ENCODE measurements at regions not wholly inside any gene's neighbourhood (a gene's known extent, or its start where the extent isn't known, plus 50 kb on each side); places are given as distances from the start of the nearest gene placed in this dataset.
"Not testable (repeated sequence)": the region's sequence is repeated elsewhere in the genome, so short reads cannot be mapped to it uniquely, and the experiment has no call there.

DNA sequence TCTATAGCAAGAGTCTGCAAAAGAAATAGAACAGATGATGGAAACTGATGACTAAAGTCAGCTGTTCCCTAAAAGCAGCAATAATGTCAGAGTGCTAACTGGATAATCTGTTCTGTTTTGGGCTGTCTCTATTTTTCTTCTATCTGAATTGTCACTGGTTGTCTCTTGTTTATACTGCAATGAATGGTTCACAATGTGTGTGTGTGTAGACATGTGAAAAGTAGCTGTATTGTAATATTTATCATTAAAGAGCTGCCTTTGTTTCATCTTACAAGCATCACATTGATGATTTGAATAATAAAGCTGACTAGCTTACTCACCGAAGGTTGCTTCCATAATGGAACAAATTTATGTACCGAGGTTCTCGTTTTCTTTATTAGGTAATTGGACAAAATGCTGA lies 456.0 kb upstream of the ZEB2 start:
- no peak for DNase-seq (ENCODE audit: low read depth)

DNA sequence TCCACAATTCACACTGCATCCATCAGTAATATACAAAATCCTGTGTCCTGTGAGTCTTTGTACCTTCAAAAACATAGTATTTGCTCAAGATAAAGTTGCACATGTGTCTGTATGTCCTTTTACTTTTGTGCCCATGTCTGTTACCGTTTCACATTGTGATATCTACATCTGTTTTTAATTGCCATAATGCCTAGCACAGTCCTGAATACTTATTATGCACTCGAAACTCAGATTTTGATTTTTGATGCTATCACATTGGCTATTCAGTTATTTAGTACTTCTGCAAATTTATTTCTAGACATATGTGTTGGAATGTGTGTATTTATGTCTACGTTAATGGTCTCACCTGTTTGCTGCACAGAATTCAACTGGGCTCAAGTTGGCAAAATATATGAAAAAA lies 452.8 kb upstream of the ZEB2 start:
- DNase-seq (ENCODE audit: low read depth) = no peak

DNA sequence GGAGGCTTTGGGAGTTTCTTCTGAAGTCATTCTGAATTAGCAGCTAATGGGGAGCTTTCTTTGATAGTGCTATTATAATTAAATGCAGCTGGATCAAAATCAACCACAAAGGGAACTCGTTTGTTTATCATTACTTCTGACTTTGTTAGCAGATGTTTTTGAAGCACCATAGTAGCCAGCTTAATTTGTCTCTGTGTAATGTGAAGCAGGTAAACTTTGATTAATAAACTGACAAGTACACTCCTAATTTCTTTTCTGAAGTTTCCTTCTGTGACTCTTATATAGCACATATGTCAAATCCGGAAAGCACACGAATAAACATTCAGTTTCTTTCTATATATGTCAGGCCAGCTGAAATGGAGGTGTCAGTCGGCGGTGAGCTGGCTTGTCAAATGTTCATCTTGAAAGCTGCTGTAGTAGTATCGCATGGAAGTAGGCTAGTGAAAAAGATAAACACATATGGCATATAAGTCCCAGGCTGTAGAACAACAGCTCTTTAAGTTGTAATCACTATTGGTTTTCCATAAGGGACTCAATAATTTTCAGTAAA lies 451.9 kb upstream of the ZEB2 start:
- no peak for DNase-seq (ENCODE audit: low read depth)

DNA sequence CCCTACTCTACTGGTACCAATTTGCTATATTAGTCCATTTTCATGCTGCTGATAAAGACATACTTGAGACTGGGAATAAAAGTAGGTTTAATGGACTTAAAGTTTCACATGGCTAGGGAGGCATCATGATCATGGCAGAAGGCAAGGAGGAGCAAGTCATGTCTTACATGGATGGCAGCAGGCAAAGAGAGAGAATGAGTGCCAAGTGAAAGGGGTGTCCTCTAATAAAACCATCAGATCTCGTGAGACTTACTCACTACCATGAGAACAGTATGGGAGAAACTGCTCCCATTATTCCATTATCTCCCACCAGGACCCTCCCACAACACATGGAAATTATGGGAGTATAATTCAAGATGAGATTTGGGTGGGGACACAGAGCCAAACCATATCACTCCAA lies 450.5 kb upstream of the ZEB2 start:
- DNase-seq (ENCODE audit: low read depth) = not testable (repeated sequence)

DNA sequence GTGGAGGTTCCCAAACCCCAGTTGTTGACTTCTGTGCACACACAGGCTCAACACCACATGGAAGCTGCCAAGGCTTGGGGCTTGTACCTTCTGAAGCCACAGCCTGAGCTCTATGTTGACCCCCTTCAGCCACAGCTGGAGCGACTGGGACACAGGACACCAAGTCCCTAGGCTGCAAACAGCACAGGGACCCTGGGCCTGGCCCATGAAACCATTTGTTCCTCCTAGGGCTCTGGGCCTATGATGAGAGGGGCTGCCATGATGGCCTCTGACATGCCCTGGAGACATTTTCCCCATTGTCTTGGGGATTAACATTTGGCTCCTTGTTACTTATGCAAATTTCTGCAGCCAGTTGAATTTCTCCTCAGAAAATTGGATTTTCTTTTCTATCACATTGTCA lies 449.6 kb upstream of the ZEB2 start:
- not testable (repeated sequence) for DNase-seq (ENCODE audit: low read depth)

DNA sequence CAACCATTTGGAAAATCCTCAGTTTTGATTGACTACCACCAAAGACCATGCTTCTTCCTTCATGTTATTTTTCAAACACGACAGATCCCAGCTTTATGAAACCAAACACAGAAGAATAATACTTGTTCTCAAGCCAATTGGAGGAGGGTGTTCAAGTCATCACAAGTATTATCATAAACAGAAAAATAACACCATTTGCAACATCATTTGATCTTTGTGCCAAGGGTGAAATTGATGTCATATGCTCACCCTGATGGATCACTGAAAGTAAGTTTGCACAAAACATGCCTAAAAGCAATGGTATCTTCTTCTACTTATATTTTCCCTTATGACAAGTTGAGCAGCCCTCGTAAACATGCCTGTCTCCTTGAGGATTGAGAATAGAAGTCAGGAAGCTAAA lies 448.0 kb upstream of the ZEB2 start:
- DNase-seq (ENCODE audit: low read depth) = no peak

DNA sequence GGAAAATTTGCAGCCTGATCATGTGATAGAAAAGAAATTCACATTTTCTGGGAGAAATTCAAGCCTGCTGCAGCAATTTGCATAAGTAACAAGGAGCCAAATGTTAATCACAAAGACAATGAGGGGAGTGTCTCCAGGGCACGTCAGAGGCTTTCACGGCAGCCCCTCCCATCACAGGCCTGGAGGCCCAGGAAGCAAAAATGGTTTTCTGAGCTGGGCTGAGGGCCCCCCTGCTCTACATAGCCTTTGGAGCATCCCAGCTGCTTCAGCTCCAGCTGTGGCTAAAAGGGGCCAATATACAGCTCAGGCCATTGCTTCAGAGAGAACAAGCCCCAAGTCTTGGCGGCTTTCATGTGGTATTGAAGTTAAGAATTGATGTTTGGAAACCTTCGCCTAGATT lies 445.3 kb upstream of the ZEB2 start:
- DNase-seq (ENCODE audit: low read depth) = no peak

DNA sequence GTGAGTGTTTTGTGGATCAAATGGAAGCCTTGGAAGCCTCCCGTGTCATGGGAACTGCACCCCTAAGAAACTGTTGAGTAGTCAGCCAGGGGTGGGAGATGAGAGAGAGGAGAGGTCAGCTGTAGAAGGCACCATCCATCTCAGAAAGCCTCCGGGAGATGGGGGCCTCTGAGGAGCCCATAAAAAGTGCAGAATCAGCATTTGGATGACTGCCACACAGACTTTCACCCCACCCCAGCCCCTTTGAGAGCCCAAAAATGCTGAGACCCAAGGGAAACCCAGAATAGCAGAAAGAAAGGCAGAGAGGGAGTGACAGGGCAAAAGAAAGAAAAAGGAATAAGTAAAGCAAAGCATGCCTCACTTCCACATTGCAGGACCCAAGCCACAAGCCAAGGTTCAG lies 443.1 kb upstream of the ZEB2 start:
- DNase-seq (ENCODE audit: low read depth) = no peak

DNA sequence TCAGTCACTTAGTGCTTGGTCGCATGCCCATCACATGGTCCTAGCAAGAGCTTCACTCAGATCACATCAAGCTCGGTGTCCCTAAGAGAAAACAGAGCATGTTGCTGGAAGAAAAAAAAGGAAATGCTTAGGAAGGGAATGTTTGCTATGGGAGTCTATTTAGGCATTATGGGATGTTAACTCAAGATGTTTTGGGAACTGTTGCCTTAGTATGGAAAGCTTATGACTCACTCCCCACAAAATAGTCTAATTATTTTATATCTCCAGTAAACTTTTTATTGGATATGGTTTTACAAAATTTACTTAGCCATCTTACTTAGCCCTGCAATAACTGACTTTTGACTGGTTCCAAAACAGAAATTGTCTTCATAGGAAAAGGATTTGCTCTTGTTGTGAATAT lies 439.5 kb upstream of the ZEB2 start:
- DNase-seq (ENCODE audit: low read depth) = no peak

DNA sequence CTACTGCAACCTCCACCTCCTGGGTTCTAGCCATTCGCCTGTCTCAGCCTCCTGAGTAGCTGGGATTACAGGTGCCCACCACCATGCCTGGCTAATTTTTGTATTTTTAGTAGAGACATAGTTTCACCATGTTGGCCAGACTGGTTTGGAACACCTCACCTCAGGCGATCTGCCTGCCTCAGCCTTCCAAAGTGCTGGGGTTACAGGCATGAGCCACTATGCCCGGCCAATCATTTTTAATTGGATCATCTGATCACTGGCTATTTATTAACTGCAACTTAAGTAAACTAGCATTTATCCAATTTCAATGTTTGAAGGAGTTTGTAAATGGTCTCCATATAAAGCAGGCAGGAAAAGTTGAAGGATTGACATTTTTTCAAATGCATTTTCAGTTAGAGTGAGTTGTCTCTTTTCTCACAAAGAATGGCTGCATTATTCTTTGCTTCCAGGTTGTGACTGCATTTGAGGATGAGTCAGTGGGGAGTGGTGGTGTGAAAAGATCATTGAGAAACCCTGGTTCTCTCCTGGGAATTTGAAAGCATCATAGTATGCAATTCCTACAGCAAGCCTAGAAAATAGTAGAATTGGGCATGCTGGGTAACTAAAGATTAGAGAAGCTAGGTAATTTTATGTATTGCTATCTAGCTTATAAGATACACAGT lies 431.1 kb upstream of the ZEB2 start:
- DNase-seq (ENCODE audit: low read depth) = peak; percentile 89

DNA sequence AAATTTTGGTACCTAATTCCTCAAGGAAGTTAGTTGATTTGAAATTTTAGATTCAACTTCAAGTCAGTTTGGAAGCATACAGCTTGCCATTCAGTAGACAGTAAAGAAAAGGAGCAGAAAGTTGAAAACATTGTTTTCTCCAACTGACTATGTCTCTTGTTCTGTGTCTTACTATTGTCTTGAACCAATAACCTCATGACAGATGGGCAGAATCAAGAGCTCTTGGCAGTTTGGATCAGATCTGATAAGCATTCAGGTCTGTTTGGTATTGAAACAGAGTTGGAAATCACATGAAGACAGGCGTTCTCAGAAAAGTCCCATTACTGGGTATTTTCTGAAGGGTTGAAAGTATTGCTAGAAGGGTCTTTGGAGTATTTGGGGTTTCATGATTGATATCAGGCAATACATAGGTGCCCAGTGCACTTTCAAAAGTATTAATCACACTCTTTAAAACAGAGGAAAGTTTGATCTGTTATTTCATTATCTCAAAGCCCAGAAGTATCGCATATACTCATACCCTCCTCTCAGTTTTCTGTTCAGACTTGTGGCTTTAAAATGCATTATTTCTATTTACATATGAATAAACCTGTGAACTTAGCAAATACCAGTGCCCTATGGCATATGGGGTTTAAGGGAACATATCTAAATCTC lies 428.4 kb upstream of the ZEB2 start:
- DNase-seq (ENCODE audit: low read depth) = no peak

DNA sequence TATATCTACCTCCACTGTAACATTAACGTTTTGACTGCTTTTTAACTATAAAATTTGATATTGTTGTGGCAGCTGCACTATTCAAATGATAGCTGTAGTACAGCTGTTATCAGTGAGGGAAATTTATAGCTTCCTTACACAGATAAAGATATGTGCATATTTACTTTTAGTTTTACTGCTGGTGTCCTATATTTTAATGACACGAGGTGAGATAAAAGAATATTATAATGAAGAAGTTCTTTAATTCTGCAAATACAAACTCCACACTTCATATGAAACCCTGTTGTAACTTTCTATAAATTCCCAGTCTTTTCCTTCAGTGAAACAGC lies 427.8 kb upstream of the ZEB2 start:
- no peak for DNase-seq (ENCODE audit: low read depth)

DNA sequence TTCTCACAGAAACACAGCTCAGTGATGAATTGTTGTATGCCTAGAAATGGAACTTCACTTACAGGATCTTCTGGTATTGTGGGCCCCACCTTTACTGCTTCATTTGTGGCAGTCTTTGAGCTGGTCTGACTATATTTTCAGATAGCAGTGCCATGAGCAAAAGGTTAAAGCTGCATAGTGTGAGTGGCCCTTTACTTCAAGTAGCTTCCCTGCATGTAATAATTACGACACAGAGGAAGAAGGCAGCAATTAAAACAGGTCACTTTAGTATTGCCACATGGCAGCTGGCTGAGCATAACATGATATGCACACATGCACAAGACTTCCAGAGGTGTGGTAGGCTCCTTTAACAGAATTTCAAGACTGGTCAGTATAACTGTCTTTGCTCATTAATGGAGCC lies 426.3 kb upstream of the ZEB2 start:
- peak; percentile 3 for DNase-seq (ENCODE audit: low read depth)

DNA sequence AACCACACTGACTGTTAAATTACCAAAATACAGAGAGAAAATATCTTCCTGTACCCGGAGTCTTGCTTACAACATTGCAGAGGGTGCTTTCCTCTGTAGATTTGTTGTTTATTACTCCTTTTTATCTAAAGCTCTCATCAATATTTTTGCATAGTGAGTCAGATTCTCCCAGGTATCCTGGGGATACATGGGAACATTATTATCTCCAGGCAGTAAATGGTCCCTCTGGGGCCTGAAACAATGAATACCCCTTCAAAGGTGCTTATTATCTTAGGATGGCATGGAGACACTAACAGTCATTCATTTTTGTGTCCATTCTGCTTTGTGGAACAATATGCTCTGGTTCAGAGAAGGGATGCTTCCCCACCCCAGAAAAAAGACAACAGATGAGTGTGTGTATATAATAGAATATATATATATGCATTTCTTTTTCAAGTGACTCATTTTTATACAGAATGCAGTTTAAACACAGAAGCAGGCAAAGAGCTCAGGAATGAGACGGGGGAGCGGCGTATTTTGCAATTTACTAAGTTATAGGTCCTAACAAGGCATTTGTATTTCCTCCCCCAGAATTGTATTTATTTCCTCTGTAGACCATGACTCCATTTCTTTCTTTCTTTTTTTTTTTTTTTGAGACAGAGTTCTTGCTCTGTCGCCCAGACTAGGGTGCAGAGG lies 424.8 kb upstream of the ZEB2 start:
- peak; percentile 66 for DNase-seq (ENCODE audit: low read depth)

DNA sequence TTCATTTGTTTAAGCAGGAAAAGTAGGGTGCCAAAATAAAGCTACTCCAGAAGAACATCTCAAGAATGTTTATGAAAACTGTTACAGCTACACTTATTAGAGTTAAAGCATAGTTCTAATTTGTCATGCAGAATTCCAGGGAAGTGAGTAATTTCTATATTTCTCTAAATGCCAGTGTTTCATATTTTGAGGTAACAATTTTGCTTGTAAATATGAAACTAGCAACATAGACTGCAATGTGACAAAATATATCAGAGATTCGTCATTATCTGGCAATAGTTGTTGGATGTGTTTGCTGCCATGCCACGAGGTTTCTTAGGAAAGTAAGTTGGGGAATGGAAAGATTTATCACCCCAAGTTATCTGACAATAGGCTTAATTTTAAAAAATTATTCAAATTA lies 424.1 kb upstream of the ZEB2 start:
- peak; percentile 86 for DNase-seq (ENCODE audit: low read depth)

DNA sequence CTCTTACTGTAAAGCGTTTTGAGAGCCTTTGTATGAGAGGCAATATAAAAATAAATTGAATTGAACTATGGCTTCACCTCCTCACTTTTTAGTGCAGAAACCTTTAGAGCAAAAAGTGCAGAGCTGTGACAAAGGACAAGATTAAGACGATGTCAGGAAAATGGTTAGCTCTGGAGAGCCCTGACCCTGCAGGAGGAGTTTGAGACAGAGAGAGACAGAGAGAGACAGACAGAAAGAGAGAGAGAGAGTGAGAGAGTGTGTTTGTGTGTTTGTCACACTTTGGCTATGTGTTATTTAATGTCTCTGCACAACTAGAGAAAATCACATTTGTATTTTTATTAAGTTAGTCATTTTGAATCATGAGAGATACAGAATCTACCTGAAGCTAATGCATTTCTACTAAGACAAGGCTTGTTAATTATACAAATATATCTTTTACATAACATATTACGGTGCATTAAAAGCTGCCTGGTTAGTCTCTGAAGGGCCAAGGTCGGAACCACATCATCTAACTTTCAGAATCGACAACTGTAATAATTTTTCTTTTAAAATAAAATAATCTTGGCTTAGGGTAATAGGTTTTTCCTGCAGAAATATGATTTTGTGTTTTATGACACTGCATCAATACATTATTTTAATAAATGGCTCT lies 423.5 kb upstream of the ZEB2 start:
- peak; percentile 6 for DNase-seq (ENCODE audit: low read depth)

DNA sequence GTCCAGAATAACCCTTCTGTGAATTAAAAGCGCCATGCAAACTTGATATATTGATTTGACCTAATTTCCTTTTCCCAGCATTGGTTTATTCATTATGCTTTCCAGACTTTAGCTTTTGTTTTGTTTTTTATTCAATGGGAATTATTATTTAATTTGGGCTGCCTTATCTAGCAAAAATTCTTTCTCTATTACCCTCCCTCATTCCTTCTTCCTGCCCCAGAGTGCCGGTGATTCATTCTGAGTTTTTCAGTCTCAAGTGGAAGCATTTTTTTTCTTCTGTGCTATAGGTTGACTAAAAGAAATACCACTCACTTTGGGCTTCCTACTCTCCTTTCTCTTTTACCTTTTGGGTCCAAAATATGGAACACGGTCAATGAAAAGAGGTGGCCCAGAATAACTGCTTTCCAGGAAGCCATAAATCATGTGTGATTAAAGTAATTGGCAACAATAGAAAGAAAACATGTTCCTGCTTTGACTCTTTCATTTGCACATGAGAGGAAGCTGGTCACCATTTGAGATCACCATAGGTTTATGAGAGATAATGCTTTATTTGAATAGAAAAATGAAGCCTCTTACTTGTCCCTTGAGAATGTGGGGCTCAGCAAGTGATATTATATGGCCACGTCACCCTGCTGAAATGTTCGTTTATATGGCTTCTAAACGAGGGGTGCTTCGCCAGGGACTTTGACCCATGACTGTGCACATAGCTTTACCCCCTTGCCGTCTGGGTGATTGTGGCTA lies 422.8 kb upstream of the ZEB2 start:
- peak; percentile 79 for DNase-seq (ENCODE audit: low read depth)

DNA sequence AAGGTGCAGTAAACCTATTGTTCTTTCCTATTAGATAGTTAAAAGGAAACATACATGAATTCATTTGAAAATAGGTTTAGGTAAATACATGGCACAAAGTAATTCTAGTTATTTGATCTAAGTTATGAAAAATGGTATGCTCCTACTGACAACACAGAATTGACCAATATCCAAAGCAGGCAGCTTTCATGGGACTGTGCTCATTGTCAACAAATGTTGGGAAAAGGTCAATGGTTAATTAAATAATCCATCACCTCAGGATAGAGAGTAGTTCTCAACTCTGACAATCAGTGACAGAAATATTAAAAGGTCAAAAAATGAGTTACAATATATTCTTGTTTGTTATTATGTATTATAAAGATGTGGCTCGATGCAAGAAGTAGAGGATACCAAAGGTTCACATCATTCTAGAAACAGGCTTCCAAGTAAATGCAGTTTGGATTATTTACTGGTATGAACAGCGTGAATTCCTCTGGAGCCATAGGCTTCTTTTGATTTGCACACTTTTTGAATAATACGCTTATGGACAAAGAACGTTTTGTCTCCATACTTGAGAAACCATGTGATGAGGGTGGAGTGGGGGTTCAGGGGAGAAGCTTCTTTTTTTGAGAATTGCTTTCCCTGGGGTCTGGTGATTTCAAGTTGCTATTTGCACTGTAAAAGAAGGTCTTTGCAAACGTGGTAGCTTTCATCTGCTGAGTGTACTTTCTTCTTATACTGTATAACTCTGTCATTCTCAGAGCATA lies 422.0 kb upstream of the ZEB2 start:
- DNase-seq (ENCODE audit: low read depth) = no peak

DNA sequence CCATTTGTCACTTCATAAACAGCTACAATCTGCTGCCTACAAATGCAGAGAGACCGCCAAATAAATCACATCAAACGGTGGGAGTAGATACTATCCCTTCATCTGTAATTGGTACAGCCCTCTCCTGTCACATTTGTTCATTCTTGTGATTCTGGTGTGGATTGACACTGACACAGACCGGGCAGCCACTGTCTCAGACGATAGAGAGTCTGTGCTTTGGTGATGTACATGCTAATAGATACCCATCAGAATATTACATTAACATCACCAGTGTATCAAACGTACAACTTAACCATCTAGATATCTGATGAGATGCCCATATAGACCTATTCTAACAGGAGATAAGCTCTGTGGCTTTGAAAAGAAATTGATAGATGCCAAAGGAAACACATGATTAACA lies 419.7 kb upstream of the ZEB2 start:
- DNase-seq (ENCODE audit: low read depth) = no peak

DNA sequence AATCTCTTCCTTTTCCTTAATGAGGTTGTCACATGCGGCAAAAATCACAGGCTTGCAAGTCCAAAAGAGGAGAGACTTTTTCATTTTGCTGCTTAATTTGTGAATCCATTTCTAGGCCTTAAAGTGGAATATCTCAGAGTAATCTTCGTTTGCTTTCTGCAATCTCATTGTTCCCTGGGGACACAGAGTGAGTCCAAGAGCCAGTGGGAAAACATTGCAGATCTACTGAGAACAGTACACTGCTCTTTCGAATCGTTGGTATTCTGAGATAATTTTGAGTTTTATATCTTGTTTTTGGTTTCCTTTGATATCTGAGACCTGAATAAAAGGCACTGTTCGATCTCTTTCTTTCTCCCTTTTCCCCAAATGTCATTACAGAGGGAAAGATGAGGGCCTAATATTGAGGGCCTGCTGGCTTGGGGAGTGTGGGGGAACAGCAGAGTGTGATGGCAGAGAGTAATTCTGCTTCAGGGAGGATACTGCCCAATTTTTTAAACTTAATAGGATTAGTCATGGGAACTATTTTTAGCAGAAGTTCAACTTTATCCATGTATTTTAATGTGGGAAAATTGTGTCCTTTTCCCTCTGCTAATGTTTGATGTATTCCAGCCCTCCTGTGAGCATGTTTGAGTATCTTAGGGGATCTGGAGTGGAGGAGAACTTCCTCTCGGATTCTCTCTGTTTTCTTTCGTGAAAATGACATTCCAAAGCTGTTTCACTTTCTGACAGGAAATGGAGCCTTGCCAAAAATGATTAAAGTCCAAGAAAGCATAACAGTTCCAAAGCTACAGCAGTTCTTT lies 418.2 kb upstream of the ZEB2 start:
- DNase-seq (ENCODE audit: low read depth) = peak; percentile 87

DNA sequence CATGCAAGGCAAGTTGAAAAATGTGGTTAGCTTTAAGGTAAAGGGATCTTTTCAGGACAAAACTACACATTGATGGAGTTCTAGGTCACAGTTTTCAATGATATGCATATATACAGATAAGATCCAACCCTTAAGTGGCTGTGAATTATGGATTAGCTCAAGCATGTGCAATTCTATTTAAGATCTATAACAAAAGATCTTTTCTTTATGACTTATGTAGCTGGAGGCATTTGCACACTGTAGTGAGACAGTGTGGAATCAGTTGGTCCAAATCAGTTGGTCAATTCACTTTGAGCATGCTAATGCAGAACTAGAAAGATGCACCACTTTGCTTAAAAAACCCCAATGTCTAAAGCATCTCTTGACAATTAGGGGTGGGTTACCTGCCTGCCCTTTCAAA lies 417.1 kb upstream of the ZEB2 start:
- no peak for DNase-seq (ENCODE audit: low read depth)
